Neural cell (in vitro differentiated cells): ENCODE measurements at regions not wholly inside any gene's neighbourhood (a gene's known extent, or its start where the extent isn't known, plus 50 kb on each side); places are given as distances from the start of the nearest gene placed in this dataset.
"Not testable (repeated sequence)": the region's sequence is repeated elsewhere in the genome, so short reads cannot be mapped to it uniquely, and the experiment has no call there.

Experiments used
- H2AFZ ChIP-seq: fragments of 200-600, 300-800 bp; sonication (generic), shearing (Covaris generic); 2 replicates; pipeline ENCODE4 v1.6.0; 2014; ENCODE audit warnings: low read depth, mild to moderate bottlenecking, antibody characterized with exemption, low read length, moderate library complexity
- H3F3A ChIP-seq: fragments of 200-600 bp; shearing (Covaris generic); 2 replicates; pipeline ENCODE4 v1.6.1; 2016; ENCODE audit warnings: mild to moderate bottlenecking, moderate library complexity, mixed read lengths, antibody characterized with exemption, low read length; ENCODE audit not compliant: insufficient read depth, poor library complexity, severe bottlenecking
- H3K27ac ChIP-seq: fragments of 200-600, 300-800 bp; sonication (generic), shearing (Covaris generic); 2 replicates; pipeline ENCODE4 v1.5.1; 2014; ENCODE audit warnings: mild to moderate bottlenecking, low read length, moderate library complexity
- H3K27me3 ChIP-seq: fragments of 300-800, 200-600 bp; sonication (generic), shearing (Covaris generic); 2 replicates; pipeline ENCODE4 v1.6.0; 2014; ENCODE audit warnings: mild to moderate bottlenecking, low read depth, low read length, moderate library complexity; ENCODE audit not compliant: insufficient read depth
- H3K36me3 ChIP-seq: fragments of 300-800, 200-600 bp; sonication (generic), shearing (Covaris generic); 2 replicates; pipeline ENCODE4 v1.5.1; 2014; ENCODE audit warnings: mild to moderate bottlenecking, antibody characterized with exemption, low read length, moderate library complexity; ENCODE audit not compliant: insufficient read depth
- H3K4me2 ChIP-seq: fragments of 300-800, 200-600 bp; sonication (generic), shearing (Covaris generic); 2 replicates; pipeline ENCODE4 v1.6.0; 2014; ENCODE audit warnings: mild to moderate bottlenecking, low read length
- H3K4me3 ChIP-seq: fragments of 300-800, 200-600 bp; sonication (generic), shearing (Covaris generic); 2 replicates; pipeline ENCODE4 v1.5.1; 2014; ENCODE audit warnings: mild to moderate bottlenecking, low read length, moderate library complexity
- H3K79me2 ChIP-seq: fragments of 200-600 bp; shearing (Covaris generic); replicated peaks from 2 replicates; pipeline ENCODE4 v1.6.0; 2014; ENCODE audit warnings: mild to moderate bottlenecking, low read length, moderate library complexity; ENCODE audit not compliant: insufficient read depth
- H3K9ac ChIP-seq: fragments of 300-800, 200-600 bp; sonication (generic), shearing (Covaris generic); 2 replicates; pipeline ENCODE4 v1.6.1; 2016; ENCODE audit warnings: mild to moderate bottlenecking, low read length, mixed read lengths
- H3K9me2 ChIP-seq: fragments of 200-600 bp; shearing (Covaris generic); 2 replicates; pipeline ENCODE4 v1.6.1; 2016; ENCODE audit warnings: mild to moderate bottlenecking, low read length, mixed read lengths; ENCODE audit not compliant: insufficient read depth
- H3K9me3 ChIP-seq: fragments of 200-600, 300-800 bp; sonication (generic), shearing (Covaris generic); 2 replicates; pipeline ENCODE4 v1.6.1; 2016; ENCODE audit warnings: mild to moderate bottlenecking, mixed run types, low read length, moderate library complexity, mixed read lengths
- H4K20me1 ChIP-seq: fragments of 200-600 bp; shearing (Covaris generic); 2 replicates; pipeline ENCODE4 v1.6.1; 2016; ENCODE audit warnings: mild to moderate bottlenecking, mixed run types; ENCODE audit not compliant: insufficient read depth
- EP300 ChIP-seq: fragments of 450-650 bp; conservative IDR thresholded peaks from 2 replicates; pipeline ENCODE4 v1.6.1; 2014; ENCODE audit warnings: antibody characterized with exemption, mild to moderate bottlenecking, moderate library complexity; ENCODE audit not compliant: poor library complexity, severe bottlenecking
- EZH2 ChIP-seq: fragments of 200-600, 300-800 bp; shearing (Covaris generic), sonication (generic); IDR thresholded peaks from 2 replicates; pipeline ENCODE4 v1.6.1; 2014; ENCODE audit warnings: antibody characterized with exemption, low read length, borderline replicate concordance, mild to moderate bottlenecking; ENCODE audit not compliant: insufficient read depth, poor library complexity, severe bottlenecking
- MXI1 ChIP-seq: fragments of 450-650 bp; conservative IDR thresholded peaks from 2 replicates; pipeline ENCODE4 v1.6.1; 2014; ENCODE audit warnings: antibody characterized with exemption, mild to moderate bottlenecking; ENCODE audit not compliant: poor library complexity, severe bottlenecking
- POLR2AphosphoS5 ChIP-seq: IDR thresholded peaks from 2 replicates; pipeline ENCODE4 v1.6.1; 2012
- RAD21 ChIP-seq: fragments of 450-650 bp; conservative IDR thresholded peaks from 2 replicates; pipeline ENCODE4 v1.6.1; 2014; ENCODE audit warnings: antibody characterized with exemption, mild to moderate bottlenecking, moderate library complexity
- SMC3 ChIP-seq: fragments of 450-650 bp; conservative IDR thresholded peaks from 2 replicates; pipeline ENCODE4 v1.6.1; 2014; ENCODE audit warnings: antibody characterized with exemption, mild to moderate bottlenecking, moderate library complexity; ENCODE audit not compliant: poor library complexity
- TAF1 ChIP-seq: IDR thresholded peaks from 2 replicates; pipeline ENCODE4 v1.6.1; 2012; ENCODE audit warnings: low read depth
- TF ChIP-seq, protein P1 (sequence below): fragments of 450-650 bp; IDR thresholded peaks from 2 replicates; pipeline ENCODE4 v1.5.1; 2014; ENCODE audit warnings: antibody characterized with exemption, mild to moderate bottlenecking, moderate library complexity; ENCODE audit not compliant: poor library complexity, severe bottlenecking
- TF ChIP-seq, protein P2 (sequence below): IDR thresholded peaks from 2 replicates; pipeline ENCODE4 v1.6.1; 2012; ENCODE audit warnings: borderline replicate concordance

DNA sequence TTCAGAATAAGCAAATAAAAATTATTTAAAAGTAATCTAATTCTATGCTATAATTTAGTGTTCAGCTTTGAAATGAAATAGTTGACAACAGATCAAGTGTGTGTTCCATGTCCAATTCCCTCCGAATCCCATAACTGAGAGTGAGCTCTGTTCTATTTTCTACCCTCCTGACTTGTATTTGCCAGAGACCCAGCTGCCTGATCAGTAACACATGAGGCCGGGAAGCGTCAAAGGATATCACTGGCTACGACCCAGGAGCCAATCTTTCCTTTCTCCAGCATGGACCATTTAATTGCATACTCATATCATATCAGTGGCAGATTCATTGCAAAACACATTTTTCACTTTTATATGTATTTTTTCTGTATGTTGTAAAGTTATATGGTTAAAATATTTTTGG is 108.8 kb upstream of the TSPAN8 start:
- H3K79me2 ChIP-seq, result no peaks in the 10 kb centered on the region
- no peak overlapping the region for H3K9ac ChIP-seq
- no peaks in the 10 kb centered on the region for H3F3A ChIP-seq
- no peaks in the 10 kb centered on the region for H3K27me3 ChIP-seq
- no peak overlapping the region for H3K4me2 ChIP-seq
- no peaks in the 10 kb centered on the region for H4K20me1 ChIP-seq
- no peaks in the 10 kb centered on the region for H3K9me3 ChIP-seq
- no peaks in the 10 kb centered on the region for H3K36me3 ChIP-seq
- H3K4me3 ChIP-seq, result no peak overlapping the region
- H2AFZ ChIP-seq, result no peak overlapping the region
- no peak overlapping the region for H3K27ac ChIP-seq
- H3K9me2 ChIP-seq, result no peaks in the 10 kb centered on the region
- TF ChIP-seq, protein P1, sequence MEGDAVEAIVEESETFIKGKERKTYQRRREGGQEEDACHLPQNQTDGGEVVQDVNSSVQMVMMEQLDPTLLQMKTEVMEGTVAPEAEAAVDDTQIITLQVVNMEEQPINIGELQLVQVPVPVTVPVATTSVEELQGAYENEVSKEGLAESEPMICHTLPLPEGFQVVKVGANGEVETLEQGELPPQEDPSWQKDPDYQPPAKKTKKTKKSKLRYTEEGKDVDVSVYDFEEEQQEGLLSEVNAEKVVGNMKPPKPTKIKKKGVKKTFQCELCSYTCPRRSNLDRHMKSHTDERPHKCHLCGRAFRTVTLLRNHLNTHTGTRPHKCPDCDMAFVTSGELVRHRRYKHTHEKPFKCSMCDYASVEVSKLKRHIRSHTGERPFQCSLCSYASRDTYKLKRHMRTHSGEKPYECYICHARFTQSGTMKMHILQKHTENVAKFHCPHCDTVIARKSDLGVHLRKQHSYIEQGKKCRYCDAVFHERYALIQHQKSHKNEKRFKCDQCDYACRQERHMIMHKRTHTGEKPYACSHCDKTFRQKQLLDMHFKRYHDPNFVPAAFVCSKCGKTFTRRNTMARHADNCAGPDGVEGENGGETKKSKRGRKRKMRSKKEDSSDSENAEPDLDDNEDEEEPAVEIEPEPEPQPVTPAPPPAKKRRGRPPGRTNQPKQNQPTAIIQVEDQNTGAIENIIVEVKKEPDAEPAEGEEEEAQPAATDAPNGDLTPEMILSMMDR, result no peak
- TF ChIP-seq TAF1 (no peak), RAD21 (no peak), SMC3 (no peak), EP300 (no peak), EZH2 (no peak), MXI1 (no peak), POLR2AphosphoS5 (no peak)
- TF ChIP-seq, protein P2, sequence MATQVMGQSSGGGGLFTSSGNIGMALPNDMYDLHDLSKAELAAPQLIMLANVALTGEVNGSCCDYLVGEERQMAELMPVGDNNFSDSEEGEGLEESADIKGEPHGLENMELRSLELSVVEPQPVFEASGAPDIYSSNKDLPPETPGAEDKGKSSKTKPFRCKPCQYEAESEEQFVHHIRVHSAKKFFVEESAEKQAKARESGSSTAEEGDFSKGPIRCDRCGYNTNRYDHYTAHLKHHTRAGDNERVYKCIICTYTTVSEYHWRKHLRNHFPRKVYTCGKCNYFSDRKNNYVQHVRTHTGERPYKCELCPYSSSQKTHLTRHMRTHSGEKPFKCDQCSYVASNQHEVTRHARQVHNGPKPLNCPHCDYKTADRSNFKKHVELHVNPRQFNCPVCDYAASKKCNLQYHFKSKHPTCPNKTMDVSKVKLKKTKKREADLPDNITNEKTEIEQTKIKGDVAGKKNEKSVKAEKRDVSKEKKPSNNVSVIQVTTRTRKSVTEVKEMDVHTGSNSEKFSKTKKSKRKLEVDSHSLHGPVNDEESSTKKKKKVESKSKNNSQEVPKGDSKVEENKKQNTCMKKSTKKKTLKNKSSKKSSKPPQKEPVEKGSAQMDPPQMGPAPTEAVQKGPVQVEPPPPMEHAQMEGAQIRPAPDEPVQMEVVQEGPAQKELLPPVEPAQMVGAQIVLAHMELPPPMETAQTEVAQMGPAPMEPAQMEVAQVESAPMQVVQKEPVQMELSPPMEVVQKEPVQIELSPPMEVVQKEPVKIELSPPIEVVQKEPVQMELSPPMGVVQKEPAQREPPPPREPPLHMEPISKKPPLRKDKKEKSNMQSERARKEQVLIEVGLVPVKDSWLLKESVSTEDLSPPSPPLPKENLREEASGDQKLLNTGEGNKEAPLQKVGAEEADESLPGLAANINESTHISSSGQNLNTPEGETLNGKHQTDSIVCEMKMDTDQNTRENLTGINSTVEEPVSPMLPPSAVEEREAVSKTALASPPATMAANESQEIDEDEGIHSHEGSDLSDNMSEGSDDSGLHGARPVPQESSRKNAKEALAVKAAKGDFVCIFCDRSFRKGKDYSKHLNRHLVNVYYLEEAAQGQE, result no peak

DNA sequence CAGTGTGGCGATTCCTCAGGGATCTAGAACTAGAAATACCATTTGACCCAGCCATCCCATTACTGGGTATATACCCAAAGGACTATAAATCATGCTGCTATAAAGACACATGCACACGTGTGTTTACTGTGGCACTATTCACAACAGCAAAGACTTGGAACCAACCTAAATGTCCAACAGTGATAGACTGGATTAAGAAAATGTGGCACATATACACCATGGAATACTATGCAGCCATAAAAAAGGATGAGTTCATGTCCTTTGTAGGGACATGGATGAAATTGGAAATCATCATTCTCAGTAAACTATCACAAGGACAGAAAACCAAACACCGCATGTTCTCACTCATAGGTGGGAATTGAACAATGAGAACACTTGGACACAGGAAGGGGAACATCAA is 107.9 kb upstream of the TSPAN8 start:
- H3K79me2 ChIP-seq, H3K9ac ChIP-seq, H3K9me2 ChIP-seq, H2AFZ ChIP-seq, H3K36me3 ChIP-seq, H3F3A ChIP-seq, H3K27ac ChIP-seq, H3K9me3 ChIP-seq, H3K4me2 ChIP-seq, H3K4me3 ChIP-seq, H4K20me1 ChIP-seq, H3K27me3 ChIP-seq: not testable (repeated sequence)

DNA sequence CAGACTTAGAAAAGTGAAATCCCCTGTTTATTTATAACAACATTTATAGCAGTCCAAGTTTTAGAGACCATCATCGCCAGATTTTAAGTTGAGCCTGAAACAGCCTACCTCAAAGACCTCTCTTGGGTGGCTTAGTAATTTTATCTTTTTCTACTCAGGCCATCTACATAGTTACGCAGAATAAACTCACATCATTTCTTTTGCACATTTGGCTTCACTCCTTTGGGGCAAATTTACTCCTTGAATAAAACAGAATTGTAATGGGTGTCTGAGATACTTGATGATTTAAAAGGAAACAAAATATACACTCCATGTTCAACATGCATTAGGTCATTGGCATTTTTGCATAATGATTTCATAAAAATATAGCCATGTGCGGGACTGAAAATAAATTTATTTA is 104.7 kb upstream of the TSPAN8 start:
- no peak overlapping the region for H3K4me2 ChIP-seq
- no peak overlapping the region for H2AFZ ChIP-seq
- no peaks in the 10 kb centered on the region for H3F3A ChIP-seq
- no peaks in the 10 kb centered on the region for H3K27me3 ChIP-seq
- H3K36me3 ChIP-seq, result no peaks in the 10 kb centered on the region
- no peaks in the 10 kb centered on the region for H4K20me1 ChIP-seq
- H3K4me3 ChIP-seq, result no peak overlapping the region
- TF ChIP-seq MXI1 (no peak), RAD21 (no peak), POLR2AphosphoS5 (no peak), EZH2 (no peak), EP300 (no peak), TAF1 (no peak), SMC3 (no peak)
- TF ChIP-seq, protein P2, result no peak
- TF ChIP-seq, protein P1, result no peak
- H3K9me3 ChIP-seq, result no peaks in the 10 kb centered on the region
- no peak overlapping the region for H3K27ac ChIP-seq
- H3K9ac ChIP-seq, result no peak overlapping the region
- no peaks in the 10 kb centered on the region for H3K9me2 ChIP-seq
- H3K79me2 ChIP-seq, result no peaks in the 10 kb centered on the region
